SK-N-SH treated with all-trans-retinoic acid at 6 μM for 48 hours (cell line): ENCODE measurements at regions not wholly inside any gene's neighbourhood (a gene's known extent, or its start where the extent isn't known, plus 50 kb on each side); places are given as distances from the start of the nearest gene placed in this dataset.
"Not testable (repeated sequence)": the region's sequence is repeated elsewhere in the genome, so short reads cannot be mapped to it uniquely, and the experiment has no call there.

Experiments
- ATAC-seq: fragments of 200-7000 bp; cut with Tn5 transposase; 3 replicates; pipeline ENCODE4 v1.9.1; 2020; ENCODE audit warnings: mild to moderate bottlenecking, moderate library complexity
- CREB5 ChIP-seq: fragments of 250-450 bp; sonication (Bioruptor Pico); IDR thresholded peaks from 2 replicates; pipeline ENCODE4 v1.5.1; 2020; ENCODE audit warnings: low read depth, mild to moderate bottlenecking, moderate library complexity
- CSRNP3 ChIP-seq: fragments of 250-450 bp; sonication (Bioruptor Pico); IDR thresholded peaks from 2 replicates; pipeline ENCODE4 v1.5.1; 2021; ENCODE audit warnings: mild to moderate bottlenecking, moderate library complexity
- ESRRG ChIP-seq: fragments of 250-450 bp; sonication (Bioruptor Pico); IDR thresholded peaks from 2 replicates; pipeline ENCODE4 v1.6.1; 2021; ENCODE audit warnings: mild to moderate bottlenecking
- GLIS3 ChIP-seq: fragments of 250-450 bp; sonication (Bioruptor Pico); IDR thresholded peaks from 2 replicates; pipeline ENCODE4 v1.5.0; 2020; ENCODE audit warnings: mild to moderate bottlenecking, moderate library complexity
- ISL1 ChIP-seq: fragments of 250-450 bp; sonication (Bioruptor Pico); IDR thresholded peaks from 2 replicates; pipeline ENCODE4 v2.1.2; 2022; ENCODE audit warnings: mild to moderate bottlenecking, moderate library complexity
- POU6F1 ChIP-seq: fragments of 250-450 bp; sonication (Bioruptor Pico); IDR thresholded peaks from 2 replicates; pipeline ENCODE4 v1.8.0; 2021; ENCODE audit warnings: low read depth, mild to moderate bottlenecking, moderate library complexity, borderline replicate concordance
- PPARA ChIP-seq: fragments of 250-450 bp; sonication (Bioruptor Pico); IDR thresholded peaks from 2 replicates; pipeline ENCODE4 v1.5.0; 2020; ENCODE audit warnings: mild to moderate bottlenecking, borderline replicate concordance
- SNAI2 ChIP-seq: fragments of 250-450 bp; sonication (Bioruptor Pico); IDR thresholded peaks from 2 replicates; pipeline ENCODE4 v1.5.0; 2020; ENCODE audit warnings: mild to moderate bottlenecking, moderate library complexity
- TCF4 ChIP-seq: fragments of 250-450 bp; sonication (Bioruptor Pico); IDR thresholded peaks from 2 replicates; pipeline ENCODE4 v1.8.0; 2021; ENCODE audit warnings: mild to moderate bottlenecking, moderate library complexity, borderline replicate concordance
- TSHZ2 ChIP-seq: fragments of 250-450 bp; sonication (Bioruptor Pico); IDR thresholded peaks from 2 replicates; pipeline ENCODE4 v1.5.0; 2020; ENCODE audit warnings: mild to moderate bottlenecking, moderate library complexity
- ZC3H10 ChIP-seq: fragments of 250-450 bp; sonication (Bioruptor Pico); IDR thresholded peaks from 2 replicates; pipeline ENCODE4 v1.5.1; 2021; ENCODE audit warnings: mild to moderate bottlenecking, moderate library complexity
- ZFP30 ChIP-seq: fragments of 450-650 bp; formaldehyde crosslinking; IDR thresholded peaks from 2 replicates; pipeline ENCODE4 v1.5.0; 2022; ENCODE audit warnings: mild to moderate bottlenecking, moderate library complexity
- ZNF565 ChIP-seq: fragments of 450-650 bp; formaldehyde crosslinking; conservative IDR thresholded peaks from 2 replicates; pipeline ENCODE4 v1.5.0; 2020; ENCODE audit warnings: low read depth, mild to moderate bottlenecking, moderate library complexity
- ZNF70 ChIP-seq: fragments of 450-650 bp; formaldehyde crosslinking; IDR thresholded peaks from 2 replicates; pipeline ENCODE4 v1.5.0; 2020; ENCODE audit warnings: mild to moderate bottlenecking, moderate library complexity
- ZNF8 ChIP-seq: fragments of 450-650 bp; formaldehyde crosslinking; IDR thresholded peaks from 2 replicates; pipeline ENCODE4 v1.5.0; 2020; ENCODE audit warnings: mild to moderate bottlenecking, moderate library complexity

- no peak for ATAC-seq
- TF ChIP-seq PPARA (CRISPR knock-in tag): no peak
- no peak for TF ChIP-seq ZC3H10 (CRISPR knock-in tag)
- no peak for TF ChIP-seq ZFP30 (CRISPR knock-in tag)
- TF ChIP-seq POU6F1 (CRISPR knock-in tag): no peak
- no peak for TF ChIP-seq TSHZ2 (CRISPR knock-in tag)
- no peak for TF ChIP-seq ZNF70 (CRISPR knock-in tag)
- no peak for TF ChIP-seq ISL1
Measured at GRCh38 chr12:38204831-38205230, 111.7 kb upstream of the ALG10B start.

- no peak for ATAC-seq
- TF ChIP-seq ZNF70 (CRISPR knock-in tag): no peak
- TF ChIP-seq ZFP30 (CRISPR knock-in tag): no peak
- no peak for TF ChIP-seq CSRNP3 (CRISPR knock-in tag)
- TF ChIP-seq, all 23 proteins: peak for 0
Measured at GRCh38 chr12:38222011-38222410, 94.6 kb upstream of the ALG10B start.

- not testable (repeated sequence) for ATAC-seq
Measured at GRCh38 chr12:38238328-38238727, 78.2 kb upstream of the ALG10B start.

- no peak for TF ChIP-seq POU6F1 (CRISPR knock-in tag)
- no peak for TF ChIP-seq ESRRG (CRISPR knock-in tag)
- no peak for TF ChIP-seq SNAI2
- no peak for TF ChIP-seq ZNF70 (CRISPR knock-in tag)
- TF ChIP-seq PPARA (CRISPR knock-in tag): no peak
- TF ChIP-seq GLIS3: no peak
- no peak for TF ChIP-seq CSRNP3 (CRISPR knock-in tag)
- no peak for TF ChIP-seq ZNF8 (CRISPR knock-in tag)
- no peak for TF ChIP-seq CREB5 (CRISPR knock-in tag)
- no peak for TF ChIP-seq ZNF565
- no peak for TF ChIP-seq TSHZ2 (CRISPR knock-in tag)
- no peak for TF ChIP-seq TCF4 (CRISPR knock-in tag)
- ATAC-seq: no peak
Measured at GRCh38 chr12:38253778-38254177, 62.8 kb upstream of the ALG10B start.
